HG03469 (cell line): ENCODE measurements at regions not wholly inside any gene's neighbourhood (a gene's known extent, or its start where the extent isn't known, plus 50 kb on each side); places are given as distances from the start of the nearest gene placed in this dataset.

Experiments used
- ATAC-seq: cut with Tn5 transposase; IDR thresholded peaks from one replicate; pipeline ENCODE4 v1.9.1; 2021; ENCODE audit warnings: mild to moderate bottlenecking, moderate library complexity, moderate number of reproducible peaks; ENCODE audit not compliant: unreplicated experiment

DNA sequence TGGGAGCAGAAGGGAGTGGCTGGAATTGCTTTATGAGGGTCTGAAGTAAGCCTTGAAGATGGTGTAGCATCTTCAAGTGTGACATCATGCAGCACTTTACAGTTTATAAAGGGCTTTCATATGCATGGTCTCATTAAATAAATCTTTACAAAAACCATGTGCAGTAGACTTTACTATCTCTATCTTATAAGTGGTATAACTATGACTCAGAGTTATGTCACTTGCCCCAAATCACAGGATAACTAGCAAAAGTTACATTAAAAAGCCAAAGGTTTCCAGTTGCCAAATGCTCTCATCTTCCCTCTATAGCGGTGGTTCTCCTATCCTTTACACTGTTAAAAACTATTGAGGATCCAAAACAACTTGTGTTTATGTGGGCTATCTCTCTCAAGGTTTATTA lies 687.7 kb upstream of the MARCKS start:
- no peak for ATAC-seq

DNA sequence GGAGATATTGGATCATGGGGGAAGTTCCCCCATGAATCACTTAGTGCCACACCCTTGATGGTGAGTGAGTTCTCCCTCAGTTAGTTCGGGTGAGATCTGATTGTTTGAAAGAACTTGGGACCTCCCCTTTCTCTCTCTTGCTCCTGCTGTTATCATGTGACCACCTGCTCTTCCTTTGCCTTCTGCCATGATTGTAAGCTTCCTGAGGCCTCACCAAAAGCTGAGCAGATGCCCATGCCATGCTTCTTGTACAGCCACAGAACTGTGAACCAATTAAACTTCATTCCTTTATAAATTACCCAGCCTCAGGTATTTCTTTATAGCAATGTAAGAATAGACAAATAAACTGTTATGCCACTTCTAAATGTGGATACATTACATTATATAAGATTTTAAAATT lies 686.7 kb upstream of the MARCKS start:
- no peak for ATAC-seq

DNA sequence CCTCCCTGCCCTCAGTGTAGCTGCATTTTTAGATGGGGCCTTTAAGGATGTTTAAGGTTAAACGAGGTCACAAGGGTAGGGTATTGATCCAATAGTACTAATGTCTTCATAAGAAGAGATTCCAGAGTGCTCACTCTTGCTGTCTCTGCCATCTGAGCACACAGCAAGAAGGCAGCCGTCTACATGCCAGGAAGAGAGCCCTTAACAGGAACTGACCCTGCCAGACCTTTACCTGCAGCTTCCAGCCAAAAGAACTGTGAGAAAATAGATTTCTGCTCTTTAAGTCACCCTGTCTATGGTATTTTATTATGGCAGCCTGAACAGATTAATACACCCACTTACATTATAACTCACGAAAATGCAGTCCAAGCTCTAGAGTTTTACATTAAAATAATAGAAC lies 685.3 kb upstream of the MARCKS start:
- ATAC-seq: no peak

DNA sequence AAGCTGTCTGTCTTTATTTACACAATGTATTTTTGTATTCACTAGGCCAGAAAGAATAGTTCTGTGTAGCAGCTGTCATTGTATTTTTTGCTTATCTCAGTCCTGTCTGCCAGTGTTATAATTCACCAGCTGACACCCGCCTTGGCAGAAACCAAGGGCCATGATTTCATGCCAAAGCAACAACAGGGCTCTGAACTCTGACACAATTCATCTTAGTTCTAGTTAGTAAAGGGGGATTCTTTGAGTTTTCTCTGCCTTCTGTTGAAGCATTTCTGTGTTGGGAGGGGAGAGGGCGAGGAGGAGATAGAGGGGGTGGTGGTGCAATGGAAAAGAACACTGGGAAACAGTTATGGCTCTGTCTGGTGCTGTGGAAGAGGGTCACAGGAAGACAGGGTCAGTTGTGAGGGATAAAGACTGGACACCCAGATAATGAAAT lies 684.6 kb upstream of the MARCKS start:
- no peak for ATAC-seq

DNA sequence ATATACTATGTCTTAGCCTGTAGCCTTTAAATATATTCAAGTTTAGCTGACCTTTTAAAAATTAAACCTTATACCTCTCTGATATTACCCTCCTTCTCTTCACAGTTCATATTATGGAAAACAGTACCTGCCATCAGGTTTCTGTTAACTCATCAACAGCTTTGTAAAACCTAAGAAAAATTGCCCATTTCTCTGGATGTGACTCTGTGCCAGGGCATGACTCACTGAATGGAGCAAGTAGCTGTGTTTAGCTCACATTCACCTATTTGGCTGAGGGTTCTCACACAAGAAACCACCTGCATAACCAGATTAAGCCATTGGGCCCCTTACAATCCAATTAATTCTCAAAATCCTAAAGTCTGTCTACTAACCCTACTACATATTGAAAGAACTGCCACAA lies 678.8 kb upstream of the MARCKS start:
- no peak for ATAC-seq

DNA sequence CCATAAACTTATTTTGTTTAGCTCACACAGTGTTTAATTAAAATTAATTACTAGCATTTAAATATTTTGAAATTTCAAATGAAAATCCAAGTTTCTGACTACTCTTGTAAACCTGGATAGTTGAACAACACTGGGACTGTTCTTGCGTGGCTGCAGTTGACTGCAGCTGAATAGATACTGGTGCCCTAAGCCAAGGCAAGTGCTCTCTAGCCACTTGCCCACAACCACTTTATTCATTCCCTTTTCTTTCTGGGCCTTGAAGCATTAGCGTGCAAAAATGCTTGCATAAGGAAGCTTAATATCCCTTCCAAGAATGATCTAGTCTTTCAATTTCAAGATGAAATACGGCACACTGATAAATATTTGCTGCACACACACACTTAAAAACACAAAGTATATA lies 676.0 kb upstream of the MARCKS start:
- ATAC-seq: no peak

DNA sequence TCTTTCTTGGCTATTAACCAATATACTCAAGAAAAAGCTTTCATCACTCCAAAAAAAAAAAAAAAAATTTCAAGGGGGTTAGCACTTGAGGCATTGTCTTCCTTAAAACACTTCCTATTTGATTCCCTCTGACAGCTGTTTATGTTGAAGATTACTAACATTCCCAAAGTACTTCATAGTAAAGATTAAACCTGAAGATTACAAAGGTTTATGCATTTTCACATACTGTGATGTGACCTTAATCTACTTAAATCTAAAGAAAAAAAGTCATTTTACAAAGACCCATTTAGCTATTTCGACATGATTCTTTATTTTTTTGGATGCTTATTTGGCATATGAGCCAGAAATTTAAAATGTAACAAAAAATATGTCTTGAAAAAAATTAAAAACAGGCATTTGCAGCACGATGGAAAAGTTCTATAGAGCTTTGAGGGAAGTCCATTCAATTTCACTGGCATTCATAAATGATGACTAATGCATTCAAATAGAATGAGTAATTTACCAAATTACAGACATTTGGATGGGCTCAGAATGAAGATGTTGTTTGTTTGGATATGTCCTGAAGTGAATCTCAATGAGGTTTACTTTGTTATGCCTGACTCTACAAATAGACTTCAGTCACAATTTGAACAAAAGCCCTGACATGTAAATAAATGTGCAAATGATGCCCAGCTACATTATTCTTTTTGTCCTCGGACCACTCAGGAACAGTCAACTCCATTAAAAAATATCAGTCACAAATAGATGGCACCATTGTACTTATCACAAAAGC lies 674.6 kb upstream of the MARCKS start:
- no peak for ATAC-seq

DNA sequence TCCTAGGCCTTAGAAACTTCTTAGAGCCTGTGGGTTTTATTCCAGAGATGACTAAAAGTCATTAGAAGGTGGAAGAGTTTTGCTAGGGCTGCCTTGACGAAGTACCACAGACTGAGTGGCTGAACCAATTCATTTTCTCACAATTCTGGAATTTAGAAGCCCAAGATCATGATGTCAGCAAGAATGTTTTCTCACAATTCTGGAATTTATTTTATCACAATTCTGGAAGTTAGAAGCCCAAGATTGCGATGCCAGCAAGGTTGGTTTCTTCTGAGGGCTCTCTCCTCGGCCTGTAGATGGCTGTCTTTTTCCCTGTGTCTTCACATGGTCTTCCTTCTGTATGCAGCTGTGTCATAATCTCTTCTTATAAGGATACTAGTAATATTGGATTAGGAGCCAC lies 672.9 kb upstream of the MARCKS start:
- no peak for ATAC-seq

DNA sequence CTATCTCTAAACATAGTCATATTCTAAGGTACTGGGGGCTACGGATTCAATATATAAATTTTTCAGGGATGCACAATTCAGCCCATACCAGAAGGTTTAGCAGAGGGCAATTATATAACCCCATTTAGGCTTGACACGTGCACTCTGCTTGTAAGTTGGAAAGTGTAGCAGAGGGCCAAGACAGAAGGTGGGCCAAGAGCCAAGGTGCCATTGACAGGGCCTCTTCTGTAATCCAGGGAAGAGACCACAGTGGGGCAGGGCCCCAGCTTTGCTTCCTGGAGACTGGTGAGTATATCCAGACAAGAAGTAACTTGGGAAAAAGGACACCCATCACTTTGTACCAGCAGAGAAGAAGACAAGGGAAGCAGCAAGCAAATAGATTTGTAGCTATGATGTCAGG lies 672.4 kb upstream of the MARCKS start:
- no peak for ATAC-seq

DNA sequence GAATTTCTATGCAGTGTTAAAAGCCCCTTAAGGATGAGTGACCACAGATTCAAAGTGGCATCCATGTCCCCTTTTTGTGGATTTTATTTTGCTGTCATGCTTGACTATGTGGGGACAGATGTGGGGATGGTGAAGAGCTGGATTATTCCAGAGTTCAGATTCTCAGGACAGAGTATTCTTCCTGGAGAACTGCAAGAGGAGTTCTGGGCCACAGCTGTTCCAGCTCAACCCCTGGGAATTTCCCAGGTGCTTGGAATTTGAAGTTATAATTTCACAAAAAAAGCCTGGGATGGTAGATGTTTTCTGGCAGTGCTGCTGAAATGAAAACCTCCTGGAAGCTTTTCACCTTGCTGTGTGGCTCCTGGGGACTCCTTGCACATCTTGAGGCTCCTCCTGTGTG lies 671.8 kb upstream of the MARCKS start:
- no peak for ATAC-seq

DNA sequence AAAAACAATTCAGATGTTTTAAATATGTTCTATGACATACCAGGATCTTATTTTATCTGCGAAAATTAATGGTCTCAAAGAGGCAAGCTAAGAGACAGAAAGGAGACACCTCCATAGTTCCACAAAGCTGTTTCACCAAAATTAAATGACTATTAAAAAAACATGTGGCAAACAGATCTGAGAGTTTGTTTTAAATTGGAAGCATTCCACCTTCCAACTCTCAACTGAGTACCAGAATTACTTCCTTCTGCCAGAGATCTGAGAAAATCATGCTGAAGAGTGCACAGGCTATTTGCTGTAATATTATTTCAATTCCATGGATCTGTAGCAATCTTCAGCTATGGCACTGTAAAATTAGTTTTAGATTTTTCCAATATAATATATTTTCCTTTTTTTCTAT lies 669.5 kb upstream of the MARCKS start:
- no peak for ATAC-seq

DNA sequence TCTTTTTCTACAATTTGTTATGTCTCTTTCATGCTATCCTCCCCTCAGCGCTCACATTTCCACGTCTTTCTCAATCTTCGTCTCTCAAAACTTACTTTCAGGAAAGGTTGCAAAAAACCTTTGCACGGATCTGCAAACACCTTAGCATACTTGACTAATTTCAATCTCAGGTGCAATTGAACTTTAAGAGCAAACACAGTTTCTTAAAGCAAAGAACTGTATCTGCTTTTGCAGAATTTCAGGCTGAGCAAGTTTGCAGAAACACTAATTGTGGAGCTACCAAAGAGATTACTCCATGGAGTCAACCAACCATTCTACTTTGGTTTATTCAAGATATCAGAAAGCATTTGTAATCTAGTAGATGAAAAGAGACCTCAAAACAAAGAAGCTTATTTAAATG lies 668.2 kb upstream of the MARCKS start:
- no peak for ATAC-seq

DNA sequence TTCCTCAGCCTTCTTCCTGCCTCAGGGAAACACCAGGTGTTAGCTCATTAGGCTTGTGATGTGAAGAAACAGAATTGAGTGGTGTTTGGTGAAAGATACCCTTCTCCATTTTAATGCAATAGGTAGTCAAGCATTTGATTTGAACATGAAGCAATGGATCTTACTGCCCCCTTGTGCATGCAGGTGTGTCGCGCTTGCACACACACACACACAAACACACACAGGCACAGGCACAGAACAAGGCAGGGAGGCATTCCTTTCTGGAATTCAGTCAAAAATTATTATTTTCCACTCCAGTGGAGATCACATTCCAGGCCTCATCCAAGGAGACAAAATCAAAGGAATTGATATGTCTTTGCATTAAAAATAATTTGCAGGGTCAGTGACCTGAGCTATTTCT lies 667.0 kb upstream of the MARCKS start:
- ATAC-seq: no peak

DNA sequence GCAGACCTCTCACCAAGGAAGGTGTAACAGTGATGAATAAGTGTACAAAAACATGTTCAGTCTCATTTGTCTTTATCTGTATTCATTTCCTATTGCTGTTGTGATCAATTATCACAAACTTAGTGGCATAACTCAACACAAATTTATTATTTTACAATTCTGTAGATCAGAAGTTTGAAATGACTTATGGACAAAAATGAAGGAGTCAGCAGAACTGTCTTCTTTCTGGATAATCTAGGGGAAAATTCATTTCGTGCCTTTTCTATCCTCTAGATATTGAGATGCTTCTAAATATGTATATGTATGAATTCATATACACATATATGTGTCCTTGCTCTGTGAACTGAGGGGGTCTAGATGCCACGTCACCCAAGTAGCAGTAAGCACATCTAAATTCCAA lies 663.1 kb upstream of the MARCKS start:
- ATAC-seq: no peak

DNA sequence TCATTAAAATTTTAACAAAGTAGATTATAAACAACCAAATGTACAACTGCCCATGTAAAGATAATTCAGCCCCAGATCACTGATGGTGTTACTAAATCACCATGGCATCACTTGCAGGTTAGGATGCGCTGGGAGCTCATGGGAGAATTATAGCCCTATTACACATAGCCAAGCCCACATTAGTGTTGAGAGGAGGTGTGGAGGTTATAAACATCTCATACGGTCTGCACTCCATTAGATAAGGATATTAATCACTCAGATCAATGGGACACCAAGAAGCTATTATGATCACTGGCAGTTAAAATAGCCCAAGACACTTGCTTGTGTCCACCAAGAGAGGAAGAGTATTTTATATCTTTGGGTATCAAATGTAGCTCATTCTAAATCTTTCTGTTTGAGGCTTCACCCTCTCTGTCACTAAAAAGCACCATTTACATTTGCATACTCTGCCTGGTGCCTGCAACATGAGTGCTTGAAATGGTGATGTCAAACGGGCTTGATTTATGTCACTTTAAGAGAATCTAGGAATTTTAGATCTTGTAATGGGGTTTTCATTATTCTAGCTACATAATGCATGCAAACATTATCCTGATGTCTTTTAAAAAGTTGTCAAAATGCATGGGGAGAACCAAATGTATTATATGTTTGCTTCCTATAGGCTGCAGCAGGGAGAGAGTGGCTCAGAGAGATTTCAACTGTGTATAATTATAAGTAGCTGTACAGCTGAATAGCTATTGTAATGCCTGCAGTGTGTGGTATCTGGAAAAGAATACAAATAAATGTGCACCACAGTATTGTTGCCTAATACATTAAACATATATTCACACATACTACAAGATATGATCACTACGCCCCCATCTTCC lies 654.1 kb upstream of the MARCKS start:
- no peak for ATAC-seq

DNA sequence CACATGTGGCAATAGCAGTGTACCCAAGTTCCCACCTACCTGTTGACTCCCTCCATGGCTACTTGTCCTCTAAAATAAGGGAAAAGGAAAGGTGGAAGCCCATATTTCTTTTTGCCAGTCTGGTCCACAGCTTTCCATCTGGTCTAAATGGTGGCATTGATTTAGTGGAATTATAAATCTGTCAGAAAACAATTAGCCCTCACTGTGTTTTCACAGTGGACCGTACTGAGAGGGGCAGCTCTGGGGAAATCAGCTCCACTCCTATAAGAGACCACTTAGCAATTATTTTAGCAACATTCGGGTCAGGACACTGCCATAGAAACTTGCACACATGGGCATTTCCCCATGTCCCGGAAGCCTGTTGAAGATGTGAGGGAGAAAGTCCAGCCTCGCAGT lies 653.4 kb upstream of the MARCKS start:
- no peak for ATAC-seq

DNA sequence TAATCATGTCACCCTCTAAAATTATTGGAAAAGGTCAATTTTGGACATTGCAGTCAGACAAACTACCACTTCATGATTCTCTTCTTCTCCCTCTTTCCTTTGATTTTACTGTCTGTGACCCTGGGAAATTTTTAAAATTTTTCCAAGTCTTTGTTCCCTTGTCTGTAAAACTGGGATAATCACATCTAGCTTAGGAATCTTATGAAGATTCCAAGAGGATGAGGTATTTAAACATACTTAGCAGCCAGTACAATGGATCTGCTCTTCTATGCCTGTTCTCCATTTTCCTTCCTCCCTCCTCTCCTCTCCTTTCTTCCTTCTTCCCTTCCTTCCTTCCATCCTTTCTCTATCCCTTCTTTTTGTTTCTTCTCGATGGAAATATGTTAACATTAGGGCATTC lies 651.6 kb upstream of the MARCKS start:
- no peak for ATAC-seq

DNA sequence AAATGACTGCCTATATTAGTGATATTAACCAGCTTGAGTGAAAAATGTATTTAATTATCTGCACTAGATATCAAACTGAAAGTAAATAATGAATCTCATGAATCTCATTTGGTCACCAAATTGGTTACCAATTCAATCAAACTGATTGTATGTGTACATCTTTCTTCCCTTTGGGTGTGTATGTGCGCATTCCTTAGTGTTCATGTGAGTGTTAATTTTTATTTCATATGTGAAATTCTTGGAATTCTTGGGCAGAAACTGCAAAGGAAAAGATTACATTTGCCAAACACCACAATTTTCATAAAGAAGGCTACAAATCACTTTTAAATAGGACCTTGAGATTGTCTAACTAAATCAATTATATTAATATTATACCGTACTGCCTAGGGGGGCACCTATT lies 648.4 kb upstream of the MARCKS start:
- ATAC-seq: no peak

DNA sequence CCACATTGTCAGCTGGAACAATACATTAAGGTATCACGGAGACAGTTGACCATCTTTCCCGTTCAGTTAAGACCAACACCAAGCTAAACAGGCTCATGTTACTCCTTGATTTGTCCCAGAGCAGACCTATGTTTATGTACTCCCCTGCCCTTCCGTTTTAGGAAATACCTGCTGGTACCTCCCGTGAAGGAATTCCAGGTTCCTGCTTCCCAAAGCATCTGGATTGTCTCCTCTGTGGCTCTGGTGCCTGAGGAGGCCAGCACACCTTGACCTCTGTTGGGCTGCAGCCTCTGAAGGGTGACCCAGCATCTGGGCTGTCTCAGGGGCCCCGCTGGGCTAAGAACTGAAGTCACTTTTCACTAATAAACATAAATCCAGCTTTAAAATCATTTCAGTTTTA lies 647.8 kb upstream of the MARCKS start:
- no peak for ATAC-seq

DNA sequence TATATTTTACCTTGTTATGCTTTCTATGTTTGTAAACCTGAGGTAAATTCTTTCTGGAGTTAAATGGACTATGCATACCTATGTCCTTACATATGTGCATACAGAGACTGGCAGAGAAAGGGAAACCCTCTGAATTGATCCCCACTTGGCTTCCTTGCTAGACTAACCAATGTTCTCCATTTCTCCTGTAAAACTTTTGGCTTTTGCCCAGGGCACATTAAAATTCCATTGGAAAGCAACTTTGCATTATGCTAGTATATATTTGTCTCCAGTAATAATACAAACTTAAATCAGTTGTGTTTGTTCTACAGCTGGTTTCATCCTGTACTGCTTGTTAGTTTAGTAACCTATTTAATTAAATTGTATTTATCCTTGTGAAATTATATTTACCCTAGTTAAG lies 646.0 kb upstream of the MARCKS start:
- ATAC-seq: no peak

DNA sequence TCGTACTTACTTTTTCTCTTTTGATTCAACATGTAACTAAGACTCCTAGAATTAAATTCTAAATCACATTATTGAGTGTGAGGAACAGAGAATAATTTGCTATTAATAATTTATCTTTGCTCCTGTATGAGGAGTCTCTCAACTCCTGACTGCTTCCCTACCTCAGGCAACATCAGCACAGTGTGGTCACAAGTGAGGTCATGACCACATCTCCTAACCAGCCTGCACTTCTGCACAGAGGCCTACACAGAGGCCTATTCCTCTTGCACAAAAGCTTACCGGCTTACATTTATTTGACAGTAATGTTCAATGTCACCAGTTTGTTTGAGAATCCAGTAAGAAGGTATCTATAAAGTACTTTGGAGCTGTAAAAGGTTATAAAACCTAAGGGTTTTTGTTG lies 637.4 kb upstream of the MARCKS start:
- ATAC-seq: no peak

DNA sequence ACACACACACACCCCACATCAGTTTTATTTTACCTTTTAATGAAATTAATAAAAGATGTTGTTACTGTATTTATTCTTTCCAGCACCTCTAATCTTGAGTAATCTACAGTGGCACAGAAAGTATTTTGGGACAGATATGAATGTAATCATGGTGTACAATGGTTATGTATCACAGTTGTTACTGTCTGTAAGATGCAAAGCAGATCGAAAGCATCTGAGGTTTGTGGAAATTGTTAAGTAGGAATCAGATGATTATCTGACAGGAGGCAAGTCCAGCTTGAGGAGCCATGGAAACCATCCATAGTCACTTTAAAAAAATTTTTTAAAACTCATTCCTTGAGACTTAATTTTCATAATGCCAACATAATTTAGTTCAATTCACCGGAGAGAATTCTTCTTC lies 636.3 kb upstream of the MARCKS start:
- ATAC-seq: no peak
